NCI-H345 treated with DMSO at 0.1 percent for 48 hours (cell line): ENCODE measurements at regions not wholly inside any gene's neighbourhood (a gene's known extent, or its start where the extent isn't known, plus 50 kb on each side); places are given as distances from the start of the nearest gene placed in this dataset.

ENCODE experiments used
- DNase-seq: peaks from one replicate; lab custom pipeline; 2025; ENCODE audit not compliant: unreplicated experiment; lab: John Stamatoyannopoulos, UW

- DNase-seq = no peak
Measured at GRCh38 chr6:2563635-2564034, 187.1 kb downstream of the MYLK4 start.

DNA sequence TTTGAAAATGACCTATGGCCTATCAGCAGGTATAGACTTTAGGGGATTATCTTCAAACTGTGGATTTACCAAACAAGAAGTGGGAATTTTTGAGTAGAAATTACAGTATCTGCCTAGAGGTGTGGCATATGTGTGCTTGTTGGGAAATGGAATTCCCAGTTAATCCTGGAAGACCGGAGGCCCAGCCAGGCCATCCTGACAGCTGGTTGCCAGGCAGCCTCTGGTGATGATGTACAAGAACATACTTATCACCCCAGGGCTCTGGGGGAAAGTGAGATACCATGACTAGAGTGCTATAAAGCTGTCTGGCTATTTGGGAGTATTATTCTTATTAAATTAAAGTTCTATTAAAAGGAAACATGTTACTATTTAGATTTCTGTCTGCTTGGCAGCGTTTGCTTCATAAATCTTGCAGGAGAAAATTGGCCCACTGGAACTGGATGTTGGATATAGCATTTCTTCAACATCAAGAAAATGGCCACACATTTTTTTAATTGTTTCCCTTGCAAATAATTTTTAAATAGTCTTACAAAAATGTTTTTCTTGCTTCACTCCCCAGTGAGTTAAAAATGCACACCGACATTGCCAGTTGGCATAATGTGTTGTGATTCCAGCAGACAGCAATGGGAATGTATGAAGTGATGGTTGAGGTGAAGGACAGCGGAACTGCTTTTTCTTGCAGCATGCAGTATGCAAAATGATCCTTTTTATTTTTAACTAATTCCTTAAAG, 187.8 kb downstream of the MYLK4 start:
- DNase-seq = no peak

- no peak for DNase-seq
Measured at GRCh38 chr6:2560917-2561698, 189.6 kb downstream of the MYLK4 start.

DNA sequence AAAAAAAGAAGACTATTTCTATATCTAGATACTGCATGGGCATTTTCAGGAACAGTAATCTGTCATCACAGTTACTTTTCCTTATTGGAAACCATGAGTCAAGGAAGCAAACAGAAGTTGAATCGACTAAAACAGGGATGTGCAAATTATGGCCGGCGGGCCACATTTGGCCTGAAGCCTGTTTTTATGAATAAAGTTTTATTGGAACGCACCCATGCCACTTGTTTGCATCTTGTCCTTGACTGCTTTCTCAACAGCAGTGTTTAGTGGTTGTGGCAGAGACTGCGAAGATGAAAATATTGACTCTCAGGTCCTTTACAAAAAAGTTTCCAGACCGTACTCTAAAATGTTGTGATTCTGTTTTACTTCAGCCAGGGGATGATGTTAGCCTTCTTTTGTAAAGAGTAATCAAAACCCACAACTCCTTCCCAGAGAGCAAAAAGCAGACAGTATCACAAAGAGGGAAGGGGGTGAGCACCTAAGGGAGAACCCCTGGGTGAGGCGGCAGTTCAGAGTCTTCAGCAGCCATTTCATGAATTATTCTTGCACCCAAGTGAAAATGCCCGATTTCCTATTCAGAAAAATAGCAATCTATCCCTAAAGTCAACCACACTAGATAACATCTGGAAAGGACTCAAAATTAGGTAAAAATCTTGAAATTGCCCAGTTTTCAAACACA, 190.4 kb downstream of the MYLK4 start:
- DNase-seq = no peak

GRCh38 chr6:2558861-2559801, 191.6 kb downstream of the MYLK4 start:
- DNase-seq = no peak

- no peak for DNase-seq
Measured at GRCh38 chr6:2558098-2558680, 192.5 kb downstream of the MYLK4 start.

- DNase-seq = no peak
Measured at GRCh38 chr6:2557181-2557720, 193.5 kb downstream of the MYLK4 start.

DNA sequence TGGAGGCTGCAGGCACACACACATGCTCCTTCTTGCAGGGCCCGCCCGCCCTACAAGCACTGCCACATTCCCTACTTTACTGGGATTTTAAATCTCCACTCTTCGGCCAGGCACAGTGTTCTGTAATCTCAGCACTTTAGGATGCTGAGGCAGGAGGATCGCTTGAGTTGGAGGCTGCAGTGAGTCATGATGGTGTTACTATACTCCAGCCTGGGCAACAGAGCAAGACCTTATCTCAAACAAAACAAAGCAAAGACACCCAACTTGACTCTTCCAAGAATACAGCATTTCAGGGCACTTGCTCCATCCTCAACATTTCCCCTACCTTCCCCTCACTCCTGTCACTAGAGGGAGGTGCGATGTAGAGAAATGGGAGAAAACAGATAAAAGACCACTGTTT, 194.0 kb downstream of the MYLK4 start:
- no peak for DNase-seq

- DNase-seq = no peak
Measured at GRCh38 chr6:2554651-2555260, 196.0 kb downstream of the MYLK4 start.

DNA sequence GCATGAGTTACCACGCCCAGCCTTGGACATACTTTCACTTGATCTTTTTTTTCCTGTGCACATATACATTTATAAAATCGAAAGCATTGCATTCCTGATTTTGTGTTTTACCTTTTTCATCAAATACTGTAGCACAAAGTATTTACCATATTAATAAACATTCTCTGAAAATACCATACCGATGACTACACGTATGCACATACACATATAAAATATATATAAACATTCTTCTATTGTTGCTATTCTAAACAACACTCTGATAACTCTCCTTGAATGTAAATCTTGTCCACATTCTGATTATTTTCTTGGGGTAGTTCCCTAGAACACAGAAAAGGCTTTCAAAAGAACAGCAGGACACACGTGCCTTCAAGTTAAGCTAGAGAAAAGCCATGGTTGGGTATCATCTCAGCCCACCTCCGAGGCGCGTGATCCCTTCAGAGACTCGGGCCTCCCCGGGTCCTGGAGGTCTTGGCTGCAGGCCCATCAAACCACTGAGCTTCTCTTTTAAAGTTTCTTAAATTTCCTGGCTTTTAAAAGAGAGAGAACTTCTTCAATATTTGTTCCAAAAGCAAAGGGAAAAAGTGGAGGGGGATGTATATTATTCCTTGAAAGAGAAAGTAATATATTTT, 198.1 kb downstream of the MYLK4 start:
- no peak for DNase-seq

- DNase-seq = no peak
Measured at GRCh38 chr6:2551705-2552104, 199.0 kb downstream of the MYLK4 start.

GRCh38 chr6:2550247-2550646, 200.5 kb downstream of the MYLK4 start:
- DNase-seq = no peak

DNA sequence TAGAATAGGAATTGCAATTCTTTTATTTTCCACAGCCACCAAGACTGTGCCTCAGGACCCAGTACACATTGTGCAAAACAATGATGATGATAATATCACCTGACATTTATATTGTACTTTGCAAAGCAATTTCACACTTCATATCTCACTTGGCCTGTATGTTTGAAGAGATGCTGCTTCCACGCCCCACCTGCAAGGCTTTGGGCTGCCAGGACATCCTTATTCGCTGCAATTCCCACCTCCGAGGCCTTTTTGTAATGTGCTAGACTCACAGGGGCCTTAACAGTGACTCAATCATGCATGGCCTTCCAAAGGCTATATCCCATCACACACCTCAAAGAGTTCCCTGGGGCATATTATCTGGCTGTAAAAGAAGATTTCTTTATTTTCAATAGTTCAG, 200.9 kb downstream of the MYLK4 start:
- no peak for DNase-seq

- DNase-seq = no peak
Measured at GRCh38 chr6:2547355-2547754, 203.4 kb downstream of the MYLK4 start.

DNA sequence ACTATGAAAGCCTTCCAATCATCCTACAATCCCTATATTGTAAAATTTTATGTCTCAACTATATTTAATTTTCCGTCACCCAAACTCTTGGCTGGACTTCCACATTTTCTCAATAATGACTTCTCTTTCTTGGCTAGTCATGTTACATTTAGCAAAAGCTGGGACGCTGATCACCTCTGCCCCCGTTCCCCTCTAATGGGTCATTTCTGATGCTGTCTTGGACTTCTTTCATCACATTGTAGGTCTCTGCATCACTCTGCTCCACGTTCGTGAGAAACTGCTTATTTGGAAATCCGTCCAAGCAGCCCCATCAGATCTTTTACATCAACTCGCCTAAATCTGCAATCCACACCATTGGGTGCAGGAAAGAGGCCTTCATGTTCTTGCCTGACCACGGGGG, 203.8 kb downstream of the MYLK4 start:
- no peak for DNase-seq

DNA sequence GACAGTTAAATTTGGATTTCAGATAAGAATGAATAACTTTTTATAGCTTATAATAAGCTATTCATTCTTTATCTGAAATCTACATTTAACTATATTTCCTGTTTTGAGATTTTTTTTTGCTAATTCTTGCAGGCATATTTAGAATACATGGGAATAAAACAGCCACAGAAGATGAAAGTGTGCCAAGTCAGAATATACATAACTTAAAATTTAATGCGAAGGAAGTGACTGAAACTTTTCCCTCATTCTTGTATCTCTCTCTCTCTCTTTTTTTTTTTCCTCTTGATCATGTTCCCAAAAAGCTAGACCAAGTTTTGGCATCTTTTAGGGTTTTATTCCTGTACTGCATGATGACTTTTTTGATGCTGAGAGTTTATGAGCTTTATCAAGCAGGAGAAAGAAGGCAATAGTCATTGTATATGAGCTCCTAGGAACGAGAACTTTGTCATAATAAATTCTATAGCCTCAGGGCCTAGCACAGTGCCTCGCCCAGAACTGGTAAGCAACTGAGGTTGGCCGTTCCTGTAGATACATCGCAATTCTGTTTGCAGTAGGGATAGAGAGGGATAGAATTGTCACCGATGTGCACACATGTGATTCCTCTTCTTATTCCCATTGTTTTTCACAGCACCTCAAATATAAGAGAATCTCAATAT, 205.2 kb downstream of the MYLK4 start:
- no peak for DNase-seq

GRCh38 chr6:2543321-2543720, 207.4 kb downstream of the MYLK4 start:
- no peak for DNase-seq

DNA sequence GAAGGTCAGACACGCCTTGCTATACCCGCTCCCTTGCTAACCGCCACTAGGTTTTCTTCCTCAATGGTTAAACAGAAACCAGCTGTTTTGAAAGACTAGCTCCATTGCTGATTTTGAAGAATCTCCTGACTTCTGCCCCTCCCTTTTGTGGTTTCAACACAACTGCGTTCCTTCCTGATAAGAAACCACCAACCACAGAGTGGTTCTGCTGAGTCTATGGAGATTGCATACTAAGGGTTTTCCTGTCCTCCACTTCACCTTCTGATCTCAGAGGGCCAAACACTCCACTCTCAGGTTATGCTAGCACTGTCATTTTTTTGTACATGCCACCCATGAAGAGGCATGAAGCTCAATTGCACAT, 207.9 kb downstream of the MYLK4 start:
- no peak for DNase-seq
